ENCODE measurements at regions not wholly inside any gene's neighbourhood (a gene's known extent, or its start where the extent isn't known, plus 50 kb on each side); places are given as distances from the start of the nearest gene placed in this dataset.
A peak's percentile ranks its signal among the peaks of the same experiment; 100 is the strongest.

DNA sequence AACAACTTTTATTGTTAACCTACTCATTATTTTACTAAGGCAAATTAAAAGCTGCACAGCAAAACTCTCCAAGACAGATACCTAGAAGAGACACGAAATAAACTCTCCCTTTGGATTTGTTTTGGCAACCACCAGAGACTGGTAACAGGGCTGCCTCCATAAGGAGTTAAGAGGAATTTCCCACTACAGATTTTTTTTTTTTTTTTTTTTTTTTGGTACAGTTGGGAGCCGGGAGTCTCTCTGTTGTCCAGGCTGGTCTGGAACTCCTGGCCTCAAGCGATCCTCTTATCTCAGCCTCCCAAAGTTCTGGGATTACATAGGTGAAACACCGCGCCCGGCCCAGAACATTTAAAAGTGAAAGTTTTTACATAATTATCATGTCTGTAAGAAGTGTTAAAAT lies 73.6 kb upstream of the VGLL4 start:
- intact Hi-C loops (cut with DNase I; ENCODE audit: low total_unique reads), result no loop called here
- 59 to 78% (median 71%) methylated on average over 6 of the region's 6 CpGs for WGBS, 5 donors
- peak overlapping the region in 1 of 8 donors; percentile 96 for H3K4me3 ChIP-seq
- DNase-seq, result no peak
- H3K27me3 ChIP-seq (replicated peaks in 1 of 7), result peaks cover 0 to 22% (median 0%) of the 10 kb centered on the region in 7 donors
- H3K9me3 ChIP-seq, result no peaks in the 10 kb centered on the region
- H3K4me1 ChIP-seq, result peaks cover 0 to 46% (median 34%) of the 10 kb centered on the region in 6 donors
- H3K36me3 ChIP-seq, result no peaks in the 10 kb centered on the region
- H3K27ac ChIP-seq, result peak overlapping the region in 7 of 8 donors; percentile 84 to 96 (median 91)
- TF ChIP-seq POLR2A (IDR thresholded peaks at IDR 0.05) (no peak), POLR2AphosphoS5 (IDR thresholded peaks at IDR 0.05) (no peak)
- TF ChIP-seq, protein P1, sequence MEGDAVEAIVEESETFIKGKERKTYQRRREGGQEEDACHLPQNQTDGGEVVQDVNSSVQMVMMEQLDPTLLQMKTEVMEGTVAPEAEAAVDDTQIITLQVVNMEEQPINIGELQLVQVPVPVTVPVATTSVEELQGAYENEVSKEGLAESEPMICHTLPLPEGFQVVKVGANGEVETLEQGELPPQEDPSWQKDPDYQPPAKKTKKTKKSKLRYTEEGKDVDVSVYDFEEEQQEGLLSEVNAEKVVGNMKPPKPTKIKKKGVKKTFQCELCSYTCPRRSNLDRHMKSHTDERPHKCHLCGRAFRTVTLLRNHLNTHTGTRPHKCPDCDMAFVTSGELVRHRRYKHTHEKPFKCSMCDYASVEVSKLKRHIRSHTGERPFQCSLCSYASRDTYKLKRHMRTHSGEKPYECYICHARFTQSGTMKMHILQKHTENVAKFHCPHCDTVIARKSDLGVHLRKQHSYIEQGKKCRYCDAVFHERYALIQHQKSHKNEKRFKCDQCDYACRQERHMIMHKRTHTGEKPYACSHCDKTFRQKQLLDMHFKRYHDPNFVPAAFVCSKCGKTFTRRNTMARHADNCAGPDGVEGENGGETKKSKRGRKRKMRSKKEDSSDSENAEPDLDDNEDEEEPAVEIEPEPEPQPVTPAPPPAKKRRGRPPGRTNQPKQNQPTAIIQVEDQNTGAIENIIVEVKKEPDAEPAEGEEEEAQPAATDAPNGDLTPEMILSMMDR (IDR thresholded peaks at IDR 0.05 in 8 of 11, conservative IDR thresholded peaks at IDR 0.05 in 3 of 11), result no peak

DNA sequence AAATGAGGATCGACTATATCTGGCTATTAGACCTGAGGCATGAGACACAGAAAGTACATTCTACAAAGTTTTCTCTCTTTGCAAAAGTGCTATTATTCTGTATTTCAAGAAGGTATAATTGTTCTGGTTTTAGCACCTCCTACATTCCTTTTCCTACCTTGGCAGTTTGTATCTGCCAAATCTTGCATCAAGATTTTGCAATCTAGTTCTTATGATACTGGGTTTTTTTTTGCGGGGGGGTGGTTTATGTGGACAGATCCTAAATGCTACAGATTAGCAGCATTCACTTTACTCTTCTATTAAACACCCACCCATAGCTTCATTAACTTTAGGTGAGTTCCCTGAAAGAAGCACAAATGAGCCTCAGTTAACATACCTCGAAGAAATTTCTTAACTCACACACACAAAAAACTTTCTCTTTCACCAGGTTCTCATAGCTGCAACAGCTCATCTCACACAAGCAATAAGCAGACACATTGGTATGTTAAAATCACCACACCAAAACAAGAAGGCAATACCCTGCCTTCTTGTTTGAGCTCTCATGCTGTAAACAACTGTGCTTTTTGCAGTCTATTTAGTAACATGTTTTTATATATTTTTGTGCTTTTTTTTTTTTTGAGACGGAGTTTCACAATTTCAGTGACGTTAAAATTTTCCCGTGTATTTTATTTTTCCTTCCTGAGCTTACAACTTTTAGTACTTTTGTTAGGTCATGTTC lies 73.0 kb upstream of the VGLL4 start:
- intact Hi-C loops (cut with DNase I; ENCODE audit: low total_unique reads), result no loop called here
- Histone ChIP-seq H3K27ac (peak overlapping the region in 5 of 8 donors; percentile 89 to 96 (median 93)), H3K4me3 (no peak overlapping the region), H3K4me1 (peaks cover 0 to 46% (median 34%) of the 10 kb centered on the region in 6 donors), H3K27me3 (replicated peaks in 1 of 7) (peaks cover 0 to 22% (median 0%) of the 10 kb centered on the region in 7 donors), H3K9me3 (no peaks in the 10 kb centered on the region), H3K36me3 (no peaks in the 10 kb centered on the region)
- TF ChIP-seq POLR2AphosphoS5 (IDR thresholded peaks at IDR 0.05) (no peak), POLR2A (IDR thresholded peaks at IDR 0.05) (no peak)
- TF ChIP-seq, protein P1 (IDR thresholded peaks at IDR 0.05 in 8 of 11, conservative IDR thresholded peaks at IDR 0.05 in 3 of 11), result no peak
- no peak for DNase-seq
- 43 to 76% (median 59%) methylated on average over 6 of the region's 6 CpGs for WGBS, 5 donors

DNA sequence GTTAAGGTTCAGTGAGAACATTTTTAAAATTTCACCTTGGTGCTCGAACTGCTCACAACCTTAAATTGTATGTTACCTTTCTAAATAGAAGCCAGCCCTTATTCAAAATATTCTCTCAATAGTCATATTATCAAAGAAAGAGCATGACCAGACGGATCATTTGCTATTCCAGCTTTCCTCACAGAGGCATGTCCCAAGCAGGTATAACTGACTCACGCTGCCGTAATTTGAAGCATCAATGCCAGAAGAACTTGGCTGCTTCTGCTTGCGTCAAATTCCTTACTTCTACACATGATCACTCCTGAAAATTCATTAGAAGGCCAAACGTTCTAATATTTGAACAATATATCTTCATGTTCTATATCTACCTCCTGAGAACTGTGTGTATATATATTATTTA lies 69.5 kb upstream of the VGLL4 start:
- no peak for TF ChIP-seq POLR2AphosphoS5 (IDR thresholded peaks at IDR 0.05)
- TF ChIP-seq, protein P1 (IDR thresholded peaks at IDR 0.05 in 8 of 11, conservative IDR thresholded peaks at IDR 0.05 in 3 of 11), result no peak
- TF ChIP-seq POLR2A (IDR thresholded peaks at IDR 0.05), result no peak
- WGBS, 5 donors, result 85 to 89% (median 87%) methylated on average over 6 of the region's 6 CpGs
- intact Hi-C loops (cut with DNase I; ENCODE audit: low total_unique reads), result no loop called here
- H3K27me3 ChIP-seq (replicated peaks in 1 of 7), result no peaks in the 10 kb centered on the region
- H3K9me3 ChIP-seq, result peaks cover 0 to 12% (median 3%) of the 10 kb centered on the region in 8 donors
- no peak for DNase-seq
- H3K27ac ChIP-seq, result no peak overlapping the region
- no peaks in the 10 kb centered on the region for H3K36me3 ChIP-seq
- no peak overlapping the region for H3K4me3 ChIP-seq
- H3K4me1 ChIP-seq, result peaks cover 0 to 20% (median 16%) of the 10 kb centered on the region in 6 donors

GRCh38 chr3:11712646-11713045 lies 68.9 kb upstream of the VGLL4 start:
- 91 to 93% (median 91%) methylated on average over 7 of the region's 7 CpGs for WGBS, 5 donors
- Histone ChIP-seq H3K27me3 (replicated peaks in 1 of 7) (no peaks in the 10 kb centered on the region), H3K36me3 (no peaks in the 10 kb centered on the region), H3K4me3 (no peak overlapping the region), H3K4me1 (peaks cover 0 to 15% (median 10%) of the 10 kb centered on the region in 6 donors), H3K9me3 (peaks cover 0 to 12% (median 3%) of the 10 kb centered on the region in 8 donors), H3K27ac (no peak overlapping the region)
- TF ChIP-seq, protein P1 (IDR thresholded peaks at IDR 0.05 in 8 of 11, conservative IDR thresholded peaks at IDR 0.05 in 3 of 11), result no peak
- TF ChIP-seq POLR2A (IDR thresholded peaks at IDR 0.05) (no peak), POLR2AphosphoS5 (IDR thresholded peaks at IDR 0.05) (no peak)
- DNase-seq, result no peak
- intact Hi-C loops (cut with DNase I; ENCODE audit: low total_unique reads), result no loop called here

Data from spleen (tissue), 11 donors.